Mesenchymal stem cell (in vitro differentiated cells and primary cell): ENCODE measurements at regions not wholly inside any gene's neighbourhood (a gene's known extent, or its start where the extent isn't known, plus 50 kb on each side); places are given as distances from the start of the nearest gene placed in this dataset.
"Not testable (repeated sequence)": the region's sequence is repeated elsewhere in the genome, so short reads cannot be mapped to it uniquely, and the experiment has no call there.

ENCODE experiments used
- DNase-seq: peaks from one replicate; pipeline ENCODE4 v3.0.0-alpha.2; 2013
- H2AFZ ChIP-seq: one replicate; pipeline ENCODE4 v1.6.1; 2013; ENCODE audit warnings: low read depth, mild to moderate bottlenecking, control low read depth, inconsistent platforms, low read length, moderate library complexity
- H2AK5ac ChIP-seq: 2 replicates; pipeline ENCODE4 v1.6.1; 2013; ENCODE audit warnings: low read length, moderate library complexity, mild to moderate bottlenecking, inconsistent platforms; ENCODE audit not compliant: severe bottlenecking
- H2BK120ac ChIP-seq: one replicate; pipeline ENCODE4 v1.6.1; 2013; ENCODE audit warnings: low read depth, mild to moderate bottlenecking, inconsistent platforms, low read length, moderate library complexity
- H2BK12ac ChIP-seq, 2 experiments: one replicate each; pipeline ENCODE4 v1.6.1; 2013; ENCODE audit warnings: inconsistent platforms in 2 of 2, low read length in 2 of 2, mild to moderate bottlenecking in 2 of 2, moderate library complexity in 2 of 2, control low read depth in 1 of 2
- H2BK15ac ChIP-seq: one replicate; pipeline ENCODE4 v1.6.1; 2013; ENCODE audit warnings: mild to moderate bottlenecking, low read depth, inconsistent platforms; ENCODE audit not compliant: poor library complexity, severe bottlenecking
- H2BK5ac ChIP-seq: 2 replicates; pipeline ENCODE4 v1.6.1; 2013; ENCODE audit warnings: low read depth, mild to moderate bottlenecking, low read length, control low read depth, inconsistent platforms; ENCODE audit not compliant: poor library complexity, severe bottlenecking
- H3K14ac ChIP-seq, 2 experiments: one replicate each; pipeline ENCODE4 v1.6.1; 2013; ENCODE audit warnings: inconsistent platforms in 2 of 2, low read length in 2 of 2, control low read depth in 1 of 2, mild to moderate bottlenecking in 1 of 2, moderate library complexity in 1 of 2
- H3K18ac ChIP-seq, 2 experiments: one replicate each; pipeline ENCODE4 v1.6.1; 2013; ENCODE audit warnings: inconsistent platforms in 2 of 2, low read length in 2 of 2, control low read depth in 1 of 2, low read depth in 1 of 2, mild to moderate bottlenecking in 1 of 2
- H3K23ac ChIP-seq, 2 experiments: one replicate each; pipeline ENCODE4 v1.6.1; 2013; ENCODE audit warnings: inconsistent platforms in 2 of 2, low read length in 2 of 2, mild to moderate bottlenecking in 2 of 2, moderate library complexity in 2 of 2, control low read depth in 1 of 2
- H3K27ac ChIP-seq: 2 replicates; pipeline ENCODE4 v1.5.1; 2013; ENCODE audit warnings: mild to moderate bottlenecking, moderate library complexity, low read length, control low read depth, inconsistent platforms; ENCODE audit not compliant: poor library complexity, severe bottlenecking
- H3K27me3 ChIP-seq, 2 experiments: 2 replicates each; pipeline versions ENCODE4 v1.6.1 to v1.7.0; 2013; ENCODE audit warnings: low read length in 2 of 2, mild to moderate bottlenecking in 2 of 2, moderate library complexity in 2 of 2, control low read depth in 1 of 2, inconsistent platforms in 1 of 2; ENCODE audit not compliant: control insufficient read depth in 1 of 2, insufficient read depth in 1 of 2
- H3K36me3 ChIP-seq, 2 experiments: 2 replicates each; pipeline versions ENCODE4 v1.6.1 to v1.7.0; 2013; ENCODE audit warnings: low read length in 2 of 2, control low read depth in 1 of 2, inconsistent platforms in 1 of 2, low read depth in 1 of 2, mild to moderate bottlenecking in 1 of 2; ENCODE audit not compliant: insufficient read depth in 2 of 2, control insufficient read depth in 1 of 2
- H3K4ac ChIP-seq, 2 experiments: one replicate each; pipeline ENCODE4 v1.6.1; 2013; ENCODE audit warnings: inconsistent platforms in 2 of 2, low read length in 2 of 2, mild to moderate bottlenecking in 2 of 2, moderate library complexity in 2 of 2, control low read depth in 1 of 2, low read depth in 1 of 2
- H3K4me1 ChIP-seq: 2 replicates; pipeline ENCODE4 v1.6.1; 2013; ENCODE audit warnings: low read depth, low read length, control low read depth; ENCODE audit not compliant: control insufficient read depth, insufficient read depth
- H3K4me2 ChIP-seq: 2 replicates; pipeline ENCODE4 v1.6.1; 2013; ENCODE audit warnings: low read length, mild to moderate bottlenecking, inconsistent platforms; ENCODE audit not compliant: poor library complexity, severe bottlenecking
- H3K4me3 ChIP-seq, 2 experiments: 2 replicates each; pipeline versions ENCODE4 v1.5.1 to v1.7.0; 2013; ENCODE audit warnings: low read length in 2 of 2, mild to moderate bottlenecking in 2 of 2, control low read depth in 1 of 2, low read depth in 1 of 2; ENCODE audit not compliant: insufficient read depth in 1 of 2
- H3K79me1 ChIP-seq: replicated peaks from 2 replicates; pipeline ENCODE4 v1.6.1; 2013; ENCODE audit warnings: mild to moderate bottlenecking, control low read depth, low read length, inconsistent platforms; ENCODE audit not compliant: poor library complexity, severe bottlenecking
- H3K9ac ChIP-seq: 2 replicates; pipeline ENCODE4 v1.7.0; 2013; ENCODE audit warnings: mild to moderate bottlenecking, low read length, moderate library complexity
- H3K9me3 ChIP-seq: 2 replicates; pipeline ENCODE4 v1.7.0; 2013; ENCODE audit warnings: mild to moderate bottlenecking, low read length; ENCODE audit not compliant: control insufficient read depth
- H4K8ac ChIP-seq: one replicate; pipeline ENCODE4 v1.6.1; 2013; ENCODE audit warnings: inconsistent platforms, mild to moderate bottlenecking, low read length, moderate library complexity
- H4K91ac ChIP-seq: one replicate; pipeline ENCODE4 v1.6.1; 2013; ENCODE audit warnings: mild to moderate bottlenecking, low read length, inconsistent platforms
- WGBS: methylation state at CpG from one replicate; pipeline ENCODE4 v1.1.7; 2013; ENCODE audit warnings: mixed read lengths; 5-methylcytosine and 5-hydroxymethylcytosine counted together

- Histone ChIP-seq H3K4ac (no peak overlapping the region), H2AK5ac (no peak overlapping the region), H2BK5ac (no peak overlapping the region), H3K9me3 (peaks cover 8% of the 10 kb centered on the region), H3K27me3 (no peaks in the 10 kb centered on the region), H3K4me1 (no peaks in the 10 kb centered on the region), H3K27ac (no peak overlapping the region), H3K9ac (no peak overlapping the region), H2BK120ac (no peak overlapping the region), H3K14ac (no peak overlapping the region), H2AFZ (no peak overlapping the region), H3K23ac (no peak overlapping the region), H4K8ac (no peak overlapping the region), H3K36me3 (no peaks in the 10 kb centered on the region), H3K4me3 (no peak overlapping the region), H3K4me2 (no peak overlapping the region), H2BK12ac (no peak overlapping the region), H3K18ac (no peak overlapping the region), H4K91ac (no peak overlapping the region), H3K79me1 (no peaks in the 10 kb centered on the region), H2BK15ac (no peak overlapping the region)
- DNase-seq = peak; percentile 48
- 0% methylated on average over 2 of the region's 2 CpGs for WGBS
Observed at GRCh38 chr2:175726223-175726622, 275.8 kb downstream of the LNPK start.

- H3K27me3 ChIP-seq = no peaks in the 10 kb centered on the region
- H3K36me3 ChIP-seq = no peaks in the 10 kb centered on the region
- H3K4me3 ChIP-seq = no peak overlapping the region
- no peak overlapping the region for H4K91ac ChIP-seq
- H3K27ac ChIP-seq = no peak overlapping the region
- H3K14ac ChIP-seq = no peak overlapping the region
- H2BK5ac ChIP-seq = no peak overlapping the region
- no peak overlapping the region for H3K18ac ChIP-seq
- no peak for DNase-seq
- H3K79me1 ChIP-seq = no peaks in the 10 kb centered on the region
- no peak overlapping the region for H2BK15ac ChIP-seq
- no peak overlapping the region for H3K9ac ChIP-seq
- H3K4me1 ChIP-seq = no peaks in the 10 kb centered on the region
- no peak overlapping the region for H2BK120ac ChIP-seq
- no peaks in the 10 kb centered on the region for H3K9me3 ChIP-seq
- H2AK5ac ChIP-seq = no peak overlapping the region
- no peak overlapping the region for H2AFZ ChIP-seq
- H3K23ac ChIP-seq = no peak overlapping the region
- 86% methylated on average over 3 of the region's 6 CpGs for WGBS
- H4K8ac ChIP-seq = no peak overlapping the region
- H2BK12ac ChIP-seq = no peak overlapping the region
- H3K4me2 ChIP-seq = no peak overlapping the region
- H3K4ac ChIP-seq = no peak overlapping the region
Observed at GRCh38 chr2:175709248-175709647, 292.8 kb downstream of the LNPK start.

GRCh38 chr2:175707322-175707721 lies 294.7 kb downstream of the LNPK start:
- Histone ChIP-seq H2AFZ (peak overlapping the region; percentile 14), H3K4me2 (no peak overlapping the region), H3K9me3 (no peaks in the 10 kb centered on the region), H2BK12ac (no peak overlapping the region), H3K36me3 (no peaks in the 10 kb centered on the region), H2BK5ac (no peak overlapping the region), H3K23ac (no peak overlapping the region), H3K18ac (no peak overlapping the region), H2AK5ac (no peak overlapping the region), H3K14ac (no peak overlapping the region), H3K9ac (no peak overlapping the region), H4K91ac (no peak overlapping the region), H3K4me1 (no peaks in the 10 kb centered on the region), H3K4ac (no peak overlapping the region), H2BK120ac (no peak overlapping the region), H3K4me3 (no peak overlapping the region), H3K27me3 (no peaks in the 10 kb centered on the region), H2BK15ac (no peak overlapping the region), H4K8ac (no peak overlapping the region), H3K79me1 (no peaks in the 10 kb centered on the region), H3K27ac (no peak overlapping the region)
- 78% methylated on average over 8 of the region's 8 CpGs for WGBS
- DNase-seq = no peak

- DNase-seq, H3K14ac ChIP-seq, H3K9ac ChIP-seq, H4K91ac ChIP-seq, H3K27me3 ChIP-seq, H2BK120ac ChIP-seq, H3K27ac ChIP-seq, H3K9me3 ChIP-seq, H2BK12ac ChIP-seq, H3K4me1 ChIP-seq, H3K79me1 ChIP-seq, H3K4ac ChIP-seq, H4K8ac ChIP-seq, H3K23ac ChIP-seq, H2BK15ac ChIP-seq, H2BK5ac ChIP-seq, H3K36me3 ChIP-seq, H3K4me3 ChIP-seq, H3K4me2 ChIP-seq, H2AK5ac ChIP-seq, H2AFZ ChIP-seq, H3K18ac ChIP-seq: not testable (repeated sequence)
- 97% methylated on average over 15 of the region's 22 CpGs for WGBS
Observed at GRCh38 chr2:175704568-175704967, 297.5 kb downstream of the LNPK start.
